A673 (cell line): ENCODE measurements at regions not wholly inside any gene's neighbourhood (a gene's known extent, or its start where the extent isn't known, plus 50 kb on each side); places are given as distances from the start of the nearest gene placed in this dataset.

ENCODE experiments used
- BruUV-seq: library from RNA; stranded (reverse); fragments of 400-500 nt; replicated peaks from 2 replicates; lab custom pipeline; 2021; lab: Mats Ljungman, UMichigan
- CTCF ChIA-PET: fragments of 300-600 bp; sonication (Branson Sonifier 250); formaldehyde crosslinking; loops from one replicate; lab custom pipeline; 2022; ENCODE audit warnings: antibody characterized with exemption; lab: Charles Lee
- POLR2A ChIA-PET: fragments of 300-600 bp; sonication (Branson Sonifier 250); formaldehyde crosslinking; loops from one replicate; lab custom pipeline; 2022; ENCODE audit warnings: antibody characterized with exemption; ENCODE audit not compliant: low non-redundant PET; lab: Charles Lee
- DNase-seq: peaks from one replicate; pipeline ENCODE4 v3.0.0-alpha.2; 2015; ENCODE audit warnings: low spot score
- H3K27ac ChIP-seq: fragments of 200-600 bp; sonication (generic); 2 replicates; pipeline ENCODE4 v1.5.1; 2016; ENCODE audit warnings: mixed run types, low read depth, mild to moderate bottlenecking, mixed read lengths, antibody characterized with exemption, low read length; ENCODE audit not compliant: poor library complexity, severe bottlenecking
- H3K27me3 ChIP-seq: fragments of 200-600 bp; sonication (generic); replicated peaks from 2 replicates; pipeline ENCODE4 v1.6.1; 2017; ENCODE audit warnings: mixed run types, low read depth, mild to moderate bottlenecking, mixed read lengths, antibody characterized with exemption, low read length; ENCODE audit not compliant: insufficient read depth, poor library complexity
- H3K36me3 ChIP-seq: fragments of 200-600 bp; sonication (generic); 2 replicates; pipeline ENCODE4 v1.6.1; 2016; ENCODE audit warnings: mixed run types, mild to moderate bottlenecking, mixed read lengths, antibody characterized with exemption, low read length; ENCODE audit not compliant: insufficient read depth, poor library complexity, severe bottlenecking
- H3K4me1 ChIP-seq: fragments of 200-600 bp; sonication (generic); 2 replicates; pipeline ENCODE4 v1.6.1; 2017; ENCODE audit warnings: mixed run types, mild to moderate bottlenecking, mixed read lengths, antibody characterized with exemption, low read length; ENCODE audit not compliant: insufficient read depth, poor library complexity, severe bottlenecking
- H3K4me3 ChIP-seq: fragments of 200-600 bp; sonication (generic); 2 replicates; pipeline ENCODE4 v1.5.1; 2016; ENCODE audit warnings: low read depth, mixed run types, mild to moderate bottlenecking, mixed read lengths, low read length; ENCODE audit not compliant: poor library complexity, severe bottlenecking
- H3K9me3 ChIP-seq: fragments of 200-600 bp; sonication (generic); 2 replicates; pipeline ENCODE4 v1.6.1; 2016; ENCODE audit warnings: mixed run types, low read depth, mild to moderate bottlenecking, mixed read lengths, antibody characterized with exemption, low read length; ENCODE audit not compliant: poor library complexity, severe bottlenecking
- CTCF ChIP-seq: fragments of 300-800, 200-600 bp; sonication (generic); conservative IDR thresholded peaks from 2 replicates; pipeline ENCODE4 v1.5.1; 2017; ENCODE audit warnings: low read depth, mild to moderate bottlenecking, antibody characterized with exemption, low read length, moderate library complexity, mixed read lengths
- EZH2 ChIP-seq: fragments of 200-600 bp; sonication (generic); IDR thresholded peaks from 2 replicates; pipeline ENCODE4 v1.6.1; 2017; ENCODE audit warnings: borderline replicate concordance, low read depth, mild to moderate bottlenecking, mixed read lengths, antibody characterized with exemption, low read length; ENCODE audit not compliant: poor library complexity, severe bottlenecking
- intact Hi-C: fragments of 100-400 bp; cut with micrococcal nuclease; formaldehyde crosslinking; loops from one replicate; pipeline ENCODE4 v1.10.0; 2022; ENCODE audit not compliant: unreplicated experiment

GRCh38 chr9:116096853-116097252 is 56.7 kb upstream of the PAPPA start:
- Histone ChIP-seq H3K4me1 (peaks cover 17% of the 10 kb centered on the region), H3K9me3 (no peaks in the 10 kb centered on the region), H3K27me3 (no peaks in the 10 kb centered on the region), H3K4me3 (no peak overlapping the region), H3K36me3 (no peaks in the 10 kb centered on the region), H3K27ac (no peak overlapping the region)
- intact Hi-C loops, result no loop called here
- CTCF ChIA-PET, result no interaction called here
- no TSS peak for BruUV-seq
- no peak for TF ChIP-seq CTCF
- TF ChIP-seq EZH2, result no peak
- DNase-seq, result peak; percentile 76
- POLR2A ChIA-PET, result no interaction called here

DNA sequence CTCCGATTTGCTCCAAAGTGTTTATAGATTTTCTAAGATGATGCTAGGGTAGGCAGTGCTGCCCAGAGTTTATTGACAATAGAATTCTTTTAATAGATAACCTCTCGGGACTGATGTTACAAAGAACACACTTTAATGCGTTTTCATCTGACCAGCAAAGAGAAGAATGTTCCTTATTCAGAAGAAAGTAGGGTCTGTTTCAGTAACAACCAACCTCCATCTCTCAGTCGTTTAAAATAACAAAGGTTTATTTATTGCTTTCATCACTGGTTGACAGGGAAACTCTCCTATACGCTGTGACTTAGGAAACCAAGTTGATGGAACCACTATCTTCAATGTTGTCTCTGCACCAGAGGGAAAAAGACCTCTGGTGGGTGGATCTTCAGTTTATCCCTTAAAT is 55.1 kb upstream of the PAPPA start:
- CTCF ChIA-PET, result no interaction called here
- H3K4me3 ChIP-seq, result no peak overlapping the region
- no peaks in the 10 kb centered on the region for H3K36me3 ChIP-seq
- TF ChIP-seq EZH2 (no peak), CTCF (no peak)
- no peak for DNase-seq
- no peaks in the 10 kb centered on the region for H3K9me3 ChIP-seq
- intact Hi-C loops, result no loop called here
- H3K4me1 ChIP-seq, result peaks cover 17% of the 10 kb centered on the region
- BruUV-seq, result no TSS peak
- no peaks in the 10 kb centered on the region for H3K27me3 ChIP-seq
- no peak overlapping the region for H3K27ac ChIP-seq
- POLR2A ChIA-PET, result no interaction called here

DNA sequence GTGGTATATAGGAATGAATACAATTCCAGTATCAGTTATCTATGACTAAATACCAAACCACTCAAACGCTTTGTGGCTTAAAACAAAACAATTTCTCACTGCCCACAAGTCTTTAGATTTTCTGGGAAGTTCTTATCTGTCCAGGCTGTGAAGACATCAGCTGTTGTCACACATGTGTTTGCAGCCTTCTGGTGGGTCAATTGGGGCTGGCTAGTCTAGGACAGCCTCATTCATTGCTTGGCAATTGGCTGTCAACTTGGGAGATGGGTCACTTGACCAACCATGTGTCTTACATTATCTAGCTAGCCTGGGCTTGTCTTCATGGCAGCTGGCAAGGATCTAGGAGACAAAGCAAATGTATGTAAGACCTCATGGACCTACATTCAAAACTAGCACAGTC is 53.8 kb upstream of the PAPPA start:
- CTCF ChIA-PET, result no interaction called here
- no peaks in the 10 kb centered on the region for H3K9me3 ChIP-seq
- H3K36me3 ChIP-seq, result no peaks in the 10 kb centered on the region
- BruUV-seq, result no TSS peak
- DNase-seq, result no peak
- H3K4me1 ChIP-seq, result peaks cover 17% of the 10 kb centered on the region
- H3K4me3 ChIP-seq, result no peak overlapping the region
- H3K27me3 ChIP-seq, result no peaks in the 10 kb centered on the region
- H3K27ac ChIP-seq, result no peak overlapping the region
- intact Hi-C loops, result no loop called here
- POLR2A ChIA-PET, result no interaction called here
- TF ChIP-seq EZH2, result no peak
- no peak for TF ChIP-seq CTCF
